Activated effector memory CD4-positive, alpha-beta T cell treated with anti-CD3 and anti-CD28 coated beads, Interleukin-2, amount 50 U/mL, for 16 hours (primary cell): ENCODE measurements at regions not wholly inside any gene's neighbourhood (a gene's known extent, or its start where the extent isn't known, plus 50 kb on each side); places are given as distances from the start of the nearest gene placed in this dataset.

Experiments
- DNase-seq: peaks from one replicate; pipeline ENCODE4 v3.0.0-alpha.2; 2020

- no peak for DNase-seq
These were observed 597.1 kb upstream of the ACVR2A start for GRCh38 chr2:147247749-147248148.

GRCh38 chr2:147242445-147242844, 602.4 kb upstream of the ACVR2A start:
- DNase-seq = no peak

GRCh38 chr2:147236601-147237000, 608.2 kb upstream of the ACVR2A start:
- DNase-seq = no peak

- no peak for DNase-seq
These were observed 612.6 kb upstream of the ACVR2A start for GRCh38 chr2:147232225-147232669.

- DNase-seq = no peak
These were observed 613.2 kb upstream of the ACVR2A start for GRCh38 chr2:147231607-147232006.

GRCh38 chr2:147231081-147231480, 613.7 kb upstream of the ACVR2A start:
- no peak for DNase-seq

GRCh38 chr2:147227313-147227712, 617.5 kb upstream of the ACVR2A start:
- no peak for DNase-seq

- DNase-seq = no peak
These were observed 620.8 kb upstream of the ACVR2A start for GRCh38 chr2:147224070-147224469.

GRCh38 chr2:147223553-147224060, 621.2 kb upstream of the ACVR2A start:
- no peak for DNase-seq

- DNase-seq = no peak
These were observed 621.7 kb upstream of the ACVR2A start for GRCh38 chr2:147223119-147223518.

- DNase-seq = no peak
These were observed 622.3 kb upstream of the ACVR2A start for GRCh38 chr2:147222506-147222905.

GRCh38 chr2:147214914-147215313, 629.9 kb upstream of the ACVR2A start:
- no peak for DNase-seq

- DNase-seq = no peak
These were observed 633.3 kb upstream of the ACVR2A start for GRCh38 chr2:147211484-147211883.

- no peak for DNase-seq
These were observed 640.7 kb upstream of the ACVR2A start for GRCh38 chr2:147204102-147204501.

- DNase-seq = no peak
These were observed 646.1 kb upstream of the ACVR2A start for GRCh38 chr2:147198651-147199171.

GRCh38 chr2:147197754-147198483, 646.9 kb upstream of the ACVR2A start:
- no peak for DNase-seq

GRCh38 chr2:147182260-147182659, 662.6 kb upstream of the ACVR2A start:
- DNase-seq = peak; percentile 87

GRCh38 chr2:147181351-147182029, 663.3 kb upstream of the ACVR2A start:
- DNase-seq = no peak

GRCh38 chr2:147177071-147177857, 667.6 kb upstream of the ACVR2A start:
- no peak for DNase-seq

GRCh38 chr2:147174824-147175254, 670.0 kb upstream of the ACVR2A start:
- no peak for DNase-seq

- DNase-seq = no peak
These were observed 671.0 kb upstream of the ACVR2A start for GRCh38 chr2:147173798-147174197.

GRCh38 chr2:147173189-147173581, 671.6 kb upstream of the ACVR2A start:
- DNase-seq = no peak
